ENCODE measurements at regions not wholly inside any gene's neighbourhood (a gene's known extent, or its start where the extent isn't known, plus 50 kb on each side); places are given as distances from the start of the nearest gene placed in this dataset.

DNA sequence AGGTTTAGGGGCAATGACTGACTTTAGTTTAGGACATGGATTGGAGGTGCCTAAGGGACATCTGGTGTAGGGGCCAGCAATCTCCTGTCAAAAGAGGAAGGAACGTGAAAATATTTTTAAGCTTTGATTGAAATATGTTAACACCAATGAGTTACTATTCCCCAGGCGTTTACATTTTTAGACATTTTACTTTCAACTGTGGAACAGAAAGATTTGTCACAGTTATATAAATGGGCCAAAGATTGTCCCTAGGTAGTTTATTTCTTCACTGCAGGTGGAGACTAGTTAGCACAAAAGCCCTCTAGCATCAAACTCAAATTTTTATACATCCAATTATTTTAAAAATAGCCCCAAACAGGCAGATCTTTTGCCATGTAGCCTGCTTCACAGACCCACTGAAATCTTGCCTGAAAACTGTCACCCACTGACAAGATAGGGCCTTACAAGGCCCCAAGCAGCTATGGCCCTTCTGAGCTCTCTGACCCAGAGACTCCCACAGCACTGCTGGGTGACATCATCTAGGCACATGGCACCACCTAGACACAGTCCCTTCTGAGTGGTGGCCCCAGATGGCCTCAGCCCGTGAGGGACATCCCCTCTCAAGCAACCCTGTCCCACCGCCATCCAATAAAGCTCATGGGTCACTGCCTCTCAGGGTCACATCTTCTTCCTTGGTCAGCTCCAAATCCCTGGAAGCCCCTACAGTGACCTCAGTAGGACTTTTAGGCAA lies 64.8 kb upstream of the DOCK9 start:
- TF ChIP-seq, protein P1, sequence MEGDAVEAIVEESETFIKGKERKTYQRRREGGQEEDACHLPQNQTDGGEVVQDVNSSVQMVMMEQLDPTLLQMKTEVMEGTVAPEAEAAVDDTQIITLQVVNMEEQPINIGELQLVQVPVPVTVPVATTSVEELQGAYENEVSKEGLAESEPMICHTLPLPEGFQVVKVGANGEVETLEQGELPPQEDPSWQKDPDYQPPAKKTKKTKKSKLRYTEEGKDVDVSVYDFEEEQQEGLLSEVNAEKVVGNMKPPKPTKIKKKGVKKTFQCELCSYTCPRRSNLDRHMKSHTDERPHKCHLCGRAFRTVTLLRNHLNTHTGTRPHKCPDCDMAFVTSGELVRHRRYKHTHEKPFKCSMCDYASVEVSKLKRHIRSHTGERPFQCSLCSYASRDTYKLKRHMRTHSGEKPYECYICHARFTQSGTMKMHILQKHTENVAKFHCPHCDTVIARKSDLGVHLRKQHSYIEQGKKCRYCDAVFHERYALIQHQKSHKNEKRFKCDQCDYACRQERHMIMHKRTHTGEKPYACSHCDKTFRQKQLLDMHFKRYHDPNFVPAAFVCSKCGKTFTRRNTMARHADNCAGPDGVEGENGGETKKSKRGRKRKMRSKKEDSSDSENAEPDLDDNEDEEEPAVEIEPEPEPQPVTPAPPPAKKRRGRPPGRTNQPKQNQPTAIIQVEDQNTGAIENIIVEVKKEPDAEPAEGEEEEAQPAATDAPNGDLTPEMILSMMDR (IDR thresholded peaks at IDR 0.05), result no peak
- no peak for TF ChIP-seq POLR2AphosphoS5 (IDR thresholded peaks at IDR 0.05)
- no peak for TF ChIP-seq POLR2A (IDR thresholded peaks at IDR 0.05)
- TF ChIP-seq EP300 (IDR thresholded peaks at IDR 0.05), result no peak
